ENCODE measurements at regions not wholly inside any gene's neighbourhood (a gene's known extent, or its start where the extent isn't known, plus 50 kb on each side); places are given as distances from the start of the nearest gene placed in this dataset.

DNA sequence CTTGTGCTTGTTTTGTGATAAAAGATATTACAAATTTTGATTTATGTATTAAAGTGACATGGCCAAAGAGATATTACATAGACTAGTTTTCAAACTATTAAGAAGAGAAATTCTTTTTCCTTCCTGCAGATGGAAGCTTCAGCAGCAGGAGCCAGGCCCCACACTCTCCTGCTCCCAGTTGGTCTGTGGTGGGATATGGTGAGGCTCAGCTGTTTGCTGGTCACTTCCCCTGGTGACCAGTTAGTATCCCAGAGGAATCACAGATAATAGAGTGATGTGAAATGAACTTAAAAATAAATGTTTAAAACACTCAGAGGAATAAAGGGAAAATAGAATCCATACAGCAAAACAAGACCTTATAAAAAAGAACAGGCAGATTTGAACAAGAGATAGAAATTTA lies 154.7 kb downstream of the KTN1 start:
- Mint-ChIP-seq H3K27ac (no peak overlapping the region), H3K9me3 (peaks cover 12% of the 10 kb centered on the region), H3K4me1 (peaks cover 16% of the 10 kb centered on the region), H3K27me3 (no peaks in the 10 kb centered on the region), H3K36me3 (ENCODE audit: low read depth) (no peaks in the 10 kb centered on the region), H3K4me3 (no peak overlapping the region)
- CTCF ChIA-PET: interaction anchor here (2.0 kb wide), 1 partner anchor 10 kb away, joined by 6 read pairs; no protein-coding TSS in a partner anchor
- DNase-seq: no peak
- POLR2A ChIA-PET: no interaction called here

DNA sequence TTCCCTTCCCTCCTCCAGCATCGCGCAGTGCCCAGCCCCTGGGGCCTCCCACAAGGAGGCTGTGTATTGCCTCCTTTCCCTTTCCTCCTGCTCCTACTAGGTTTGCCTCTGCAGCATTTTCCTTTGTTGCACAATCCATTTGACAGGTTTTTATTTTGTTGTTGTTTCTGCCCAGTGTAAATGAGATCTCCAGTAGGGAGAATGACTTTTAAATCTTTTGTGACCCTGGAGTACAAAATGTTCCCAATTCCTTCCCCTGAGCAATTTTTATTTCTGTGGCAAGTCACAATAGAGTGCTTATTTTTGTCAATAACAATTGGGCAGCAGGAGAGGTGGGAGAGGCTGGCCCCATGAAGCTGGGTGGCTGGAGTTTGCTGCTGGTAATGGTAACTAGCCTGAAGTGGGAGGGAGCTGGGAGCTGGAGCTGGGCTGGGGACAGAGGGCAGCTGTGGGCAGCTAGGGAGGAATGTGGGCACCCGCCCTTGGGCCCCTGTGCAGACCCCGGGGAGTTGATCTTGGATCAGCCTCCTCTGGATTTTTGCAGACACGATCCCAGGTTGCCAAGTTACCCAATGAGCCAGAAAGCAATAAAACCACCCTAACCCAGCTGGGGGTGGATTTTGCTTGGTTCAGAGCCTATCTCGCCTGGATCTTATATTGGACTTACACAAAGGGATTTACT lies 160.1 kb downstream of the KTN1 start:
- Mint-ChIP-seq H3K27me3 (no peaks in the 10 kb centered on the region), H3K27ac (no peak overlapping the region), H3K4me1 (peaks cover 2% of the 10 kb centered on the region), H3K36me3 (ENCODE audit: low read depth) (no peaks in the 10 kb centered on the region), H3K9me3 (peaks cover 12% of the 10 kb centered on the region), H3K4me3 (no peak overlapping the region)
- CTCF ChIA-PET: no interaction called here
- POLR2A ChIA-PET: no interaction called here
- DNase-seq: no peak

DNA sequence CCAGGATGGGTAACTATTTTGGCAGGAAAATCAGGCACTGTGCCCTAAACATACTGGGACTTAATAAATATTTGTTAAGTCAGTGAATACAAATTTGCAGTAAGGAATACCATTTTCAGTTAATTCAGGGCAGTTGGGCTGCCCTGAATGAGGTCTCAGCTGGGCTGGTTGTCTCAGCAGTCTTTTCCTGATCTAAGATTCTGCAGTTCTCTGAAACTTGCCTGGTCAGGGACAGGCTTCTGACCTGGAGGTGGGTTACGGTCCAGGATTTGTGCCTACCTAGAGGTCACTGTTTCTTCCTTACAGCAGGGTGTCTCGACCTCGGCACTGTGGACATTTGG lies 160.6 kb downstream of the KTN1 start:
- Mint-ChIP-seq H3K27me3 (no peaks in the 10 kb centered on the region), H3K4me3 (no peak overlapping the region), H3K27ac (no peak overlapping the region), H3K36me3 (ENCODE audit: low read depth) (no peaks in the 10 kb centered on the region), H3K9me3 (peaks cover 10% of the 10 kb centered on the region), H3K4me1 (peaks cover 2% of the 10 kb centered on the region)
- ChIA-PET POLR2A (no interaction called here), CTCF (no interaction called here)
- no peak for DNase-seq

DNA sequence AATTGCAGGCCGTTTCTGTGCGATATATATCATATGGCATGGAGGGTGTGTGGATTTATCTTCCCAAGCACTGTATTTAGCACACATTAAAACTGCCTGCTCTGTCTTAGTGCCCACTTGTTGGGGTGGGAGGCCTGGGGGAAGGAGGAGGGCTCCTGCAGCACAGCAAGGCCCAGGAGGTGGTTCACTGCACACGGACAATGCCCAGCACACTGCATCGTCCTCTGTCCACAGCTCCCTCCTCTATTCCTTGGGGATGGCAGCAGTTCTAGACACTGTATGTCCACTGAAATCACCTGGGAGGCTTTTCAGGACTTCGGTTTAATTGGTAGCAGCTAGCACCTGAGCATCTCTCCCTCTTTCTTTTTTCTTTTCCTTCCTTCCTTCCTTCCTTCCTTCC lies 161.2 kb downstream of the KTN1 start:
- H3K4me3 Mint-ChIP-seq: no peak overlapping the region
- POLR2A ChIA-PET: no interaction called here
- DNase-seq: no peak
- H3K9me3 Mint-ChIP-seq: peaks cover 6% of the 10 kb centered on the region
- no peaks in the 10 kb centered on the region for H3K4me1 Mint-ChIP-seq
- H3K36me3 Mint-ChIP-seq (ENCODE audit: low read depth): no peaks in the 10 kb centered on the region
- no peaks in the 10 kb centered on the region for H3K27me3 Mint-ChIP-seq
- H3K27ac Mint-ChIP-seq: no peak overlapping the region
- CTCF ChIA-PET: no interaction called here

DNA sequence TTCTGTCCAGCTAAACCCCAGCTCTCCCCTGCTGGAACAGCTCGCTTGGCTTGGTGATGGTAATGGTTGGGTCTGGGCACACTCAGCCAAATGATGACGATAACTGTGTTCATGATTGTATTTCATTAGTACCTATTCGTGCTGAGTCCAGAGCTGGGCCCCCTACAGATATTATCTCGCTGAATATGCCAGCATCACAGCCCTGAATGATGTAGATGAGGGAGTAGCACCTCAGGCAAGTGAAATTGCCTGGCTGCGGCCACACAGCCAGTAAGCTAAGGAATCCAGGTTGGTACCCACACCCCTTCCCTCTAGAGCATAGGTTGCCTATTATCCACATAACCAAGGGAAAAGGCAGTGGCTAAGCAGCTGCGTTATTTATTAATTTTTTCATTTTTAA lies 163.5 kb downstream of the KTN1 start:
- Mint-ChIP-seq H3K9me3 (no peaks in the 10 kb centered on the region), H3K36me3 (ENCODE audit: low read depth) (no peaks in the 10 kb centered on the region), H3K27me3 (no peaks in the 10 kb centered on the region), H3K4me1 (no peaks in the 10 kb centered on the region), H3K4me3 (no peak overlapping the region), H3K27ac (no peak overlapping the region)
- ChIA-PET CTCF (interaction anchor here (1.2 kb wide), 1 partner anchor 12 kb away, joined by 4 read pairs; no protein-coding TSS in a partner anchor), POLR2A (no interaction called here)
- DNase-seq: no peak

DNA sequence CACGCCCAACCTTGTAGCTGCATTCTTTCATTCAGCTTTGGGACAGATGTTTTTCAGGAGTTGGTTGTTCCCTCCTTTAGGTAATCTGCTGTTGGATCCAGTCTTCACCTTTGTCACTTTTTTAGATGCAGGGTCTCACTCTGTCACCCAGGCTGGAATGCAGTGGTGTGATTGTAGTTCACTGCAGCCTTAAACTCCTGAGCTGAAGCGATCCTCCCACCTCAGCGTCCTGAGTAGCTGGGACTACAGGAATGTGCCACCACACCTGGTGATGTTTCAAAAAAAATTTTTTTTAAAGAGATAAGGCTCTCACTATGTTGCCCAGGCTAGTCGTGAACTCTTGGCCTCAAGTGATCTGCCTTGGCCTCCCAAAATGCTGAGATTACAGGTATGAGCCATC lies 164.3 kb downstream of the KTN1 start:
- Mint-ChIP-seq H3K36me3 (ENCODE audit: low read depth) (no peaks in the 10 kb centered on the region), H3K9me3 (no peaks in the 10 kb centered on the region), H3K4me3 (no peak overlapping the region), H3K27ac (no peak overlapping the region), H3K4me1 (no peaks in the 10 kb centered on the region), H3K27me3 (no peaks in the 10 kb centered on the region)
- CTCF ChIA-PET: interaction anchor here (1.2 kb wide), 1 partner anchor 13 kb away, joined by 4 read pairs; no protein-coding TSS in a partner anchor
- POLR2A ChIA-PET: interaction anchor here (1.2 kb wide), 1 partner anchor 12 kb away, joined by 3 read pairs; no protein-coding TSS in a partner anchor
- DNase-seq: no peak

DNA sequence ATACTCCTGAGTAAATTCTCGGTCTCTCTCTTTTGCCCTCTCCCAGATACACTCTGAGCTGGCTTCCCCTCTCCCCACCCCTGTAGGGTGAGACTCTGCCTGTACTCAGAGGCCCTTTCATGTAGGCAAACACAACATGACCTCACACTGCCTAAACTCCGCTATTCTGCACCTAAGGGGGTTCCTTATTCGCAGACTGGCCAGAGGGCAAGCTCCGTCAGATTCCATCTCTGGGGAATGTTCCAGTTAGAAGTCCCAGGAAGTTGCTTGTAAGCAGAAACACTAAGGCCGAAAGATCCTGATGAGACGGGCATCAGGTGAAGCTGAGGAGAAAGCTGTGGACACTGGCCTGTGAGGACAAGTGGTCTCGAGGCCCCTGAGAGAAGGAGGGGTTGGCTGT lies 165.9 kb downstream of the KTN1 start:
- DNase-seq: no peak
- ChIA-PET POLR2A (no interaction called here), CTCF (no interaction called here)
- Mint-ChIP-seq H3K27ac (no peak overlapping the region), H3K4me1 (no peaks in the 10 kb centered on the region), H3K36me3 (ENCODE audit: low read depth) (no peaks in the 10 kb centered on the region), H3K9me3 (no peaks in the 10 kb centered on the region), H3K27me3 (no peaks in the 10 kb centered on the region), H3K4me3 (no peak overlapping the region)

DNA sequence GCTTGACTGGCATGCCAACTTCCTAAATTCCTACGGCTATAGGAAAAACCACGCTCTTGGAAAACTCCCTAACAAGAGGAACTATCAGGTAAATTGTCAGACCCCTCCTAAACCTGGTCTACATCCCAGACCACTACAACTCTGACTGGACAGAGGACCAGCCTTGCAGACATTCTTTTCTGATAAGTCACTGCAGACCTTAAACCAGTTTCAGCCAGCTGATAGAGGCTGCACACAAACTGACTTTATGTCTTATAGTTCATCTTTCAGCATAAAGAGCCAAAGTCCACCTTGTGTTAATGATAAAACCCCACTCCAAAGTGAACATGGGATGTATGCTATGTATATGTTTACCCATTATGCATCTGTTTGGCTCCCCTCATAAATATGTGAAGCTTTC lies 166.6 kb downstream of the KTN1 start:
- Mint-ChIP-seq H3K4me1 (no peaks in the 10 kb centered on the region), H3K36me3 (ENCODE audit: low read depth) (no peaks in the 10 kb centered on the region), H3K27me3 (no peaks in the 10 kb centered on the region), H3K4me3 (no peak overlapping the region), H3K27ac (no peak overlapping the region), H3K9me3 (no peaks in the 10 kb centered on the region)
- CTCF ChIA-PET: no interaction called here
- no peak for DNase-seq
- POLR2A ChIA-PET: no interaction called here

DNA sequence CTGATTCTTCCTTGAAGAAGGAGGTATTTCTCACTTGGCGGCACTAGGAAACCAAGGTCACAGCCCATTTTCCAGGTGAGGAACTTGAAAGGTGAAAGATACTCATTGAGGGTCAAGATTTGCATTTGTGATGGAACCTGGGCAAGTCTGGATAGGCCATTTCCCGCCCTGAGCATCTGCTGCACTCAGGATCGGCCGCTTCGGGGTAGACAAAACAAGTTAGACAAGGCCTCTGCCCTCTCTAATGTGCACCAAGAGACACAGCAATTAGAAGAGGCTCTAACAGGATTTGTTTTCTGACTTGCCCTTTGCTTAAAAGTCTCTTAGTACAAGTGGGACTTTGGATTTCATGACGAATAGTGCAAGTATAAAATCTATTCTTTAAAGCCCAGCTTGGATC lies 167.2 kb downstream of the KTN1 start:
- no peak for DNase-seq
- Mint-ChIP-seq H3K36me3 (ENCODE audit: low read depth) (no peaks in the 10 kb centered on the region), H3K4me3 (no peak overlapping the region), H3K27me3 (no peaks in the 10 kb centered on the region), H3K27ac (no peak overlapping the region), H3K9me3 (no peaks in the 10 kb centered on the region), H3K4me1 (no peaks in the 10 kb centered on the region)
- CTCF ChIA-PET: interaction anchor here (0.6 kb wide), 1 partner anchor 1351 kb away, joined by 3 read pairs; no protein-coding TSS in a partner anchor
- POLR2A ChIA-PET: no interaction called here

DNA sequence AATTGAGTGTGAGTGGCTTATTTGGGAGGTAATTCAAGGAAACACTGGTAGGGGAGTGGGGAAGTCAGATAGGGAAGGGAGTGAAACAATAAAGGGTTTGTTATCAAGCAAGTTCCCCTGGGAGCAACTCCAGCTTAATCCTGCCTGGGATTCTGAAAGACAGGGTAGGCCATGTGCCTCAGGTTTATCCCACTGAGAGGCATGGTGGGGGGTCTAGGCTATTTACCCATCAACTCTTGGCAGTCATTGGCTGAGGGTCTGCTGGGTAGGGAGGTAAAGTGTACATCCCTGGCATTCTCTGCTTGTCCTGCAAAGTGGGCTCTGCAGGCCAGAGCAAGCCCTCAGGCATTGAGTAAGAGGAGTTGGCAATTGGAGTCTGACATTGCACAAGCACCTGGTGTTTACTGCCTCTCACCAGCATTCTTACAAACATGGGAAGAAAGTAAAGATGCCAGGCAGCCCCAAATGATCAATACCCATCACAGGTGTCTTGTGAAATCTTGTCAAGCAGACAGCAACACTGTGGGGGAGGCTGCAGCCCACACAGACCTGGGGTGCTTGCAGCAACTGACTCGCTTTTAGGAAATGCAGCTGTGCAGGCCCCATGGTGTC lies 169.3 kb downstream of the KTN1 start:
- ChIA-PET CTCF (no interaction called here), POLR2A (no interaction called here)
- Mint-ChIP-seq H3K27me3 (no peaks in the 10 kb centered on the region), H3K4me3 (no peak overlapping the region), H3K4me1 (peaks cover 2% of the 10 kb centered on the region), H3K27ac (no peak overlapping the region), H3K9me3 (no peaks in the 10 kb centered on the region), H3K36me3 (ENCODE audit: low read depth) (no peaks in the 10 kb centered on the region)
- DNase-seq: no peak

DNA sequence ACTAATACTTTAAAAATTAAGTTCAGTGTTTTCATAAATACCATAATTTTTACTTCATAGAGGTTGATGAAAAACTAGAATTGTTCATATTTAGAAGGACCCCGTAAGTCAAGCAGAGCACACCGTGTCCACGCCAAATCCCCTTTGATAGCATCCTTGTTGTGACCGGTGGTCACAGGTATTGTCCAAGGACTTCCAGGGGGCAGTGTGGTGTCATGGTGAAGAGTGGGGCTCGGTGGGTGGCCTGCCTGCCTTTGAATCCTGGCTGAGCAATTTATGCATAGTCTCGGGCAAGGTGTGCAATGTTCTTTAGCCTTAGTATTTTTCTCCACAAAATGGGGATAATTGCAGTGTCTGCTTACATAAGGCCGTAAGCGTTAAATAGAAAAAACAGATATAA lies 169.9 kb downstream of the KTN1 start:
- H3K4me3 Mint-ChIP-seq: no peak overlapping the region
- no peaks in the 10 kb centered on the region for H3K9me3 Mint-ChIP-seq
- ChIA-PET CTCF (no interaction called here), POLR2A (no interaction called here)
- no peaks in the 10 kb centered on the region for H3K36me3 Mint-ChIP-seq (ENCODE audit: low read depth)
- no peak for DNase-seq
- no peaks in the 10 kb centered on the region for H3K27me3 Mint-ChIP-seq
- no peak overlapping the region for H3K27ac Mint-ChIP-seq
- peaks cover 2% of the 10 kb centered on the region for H3K4me1 Mint-ChIP-seq

DNA sequence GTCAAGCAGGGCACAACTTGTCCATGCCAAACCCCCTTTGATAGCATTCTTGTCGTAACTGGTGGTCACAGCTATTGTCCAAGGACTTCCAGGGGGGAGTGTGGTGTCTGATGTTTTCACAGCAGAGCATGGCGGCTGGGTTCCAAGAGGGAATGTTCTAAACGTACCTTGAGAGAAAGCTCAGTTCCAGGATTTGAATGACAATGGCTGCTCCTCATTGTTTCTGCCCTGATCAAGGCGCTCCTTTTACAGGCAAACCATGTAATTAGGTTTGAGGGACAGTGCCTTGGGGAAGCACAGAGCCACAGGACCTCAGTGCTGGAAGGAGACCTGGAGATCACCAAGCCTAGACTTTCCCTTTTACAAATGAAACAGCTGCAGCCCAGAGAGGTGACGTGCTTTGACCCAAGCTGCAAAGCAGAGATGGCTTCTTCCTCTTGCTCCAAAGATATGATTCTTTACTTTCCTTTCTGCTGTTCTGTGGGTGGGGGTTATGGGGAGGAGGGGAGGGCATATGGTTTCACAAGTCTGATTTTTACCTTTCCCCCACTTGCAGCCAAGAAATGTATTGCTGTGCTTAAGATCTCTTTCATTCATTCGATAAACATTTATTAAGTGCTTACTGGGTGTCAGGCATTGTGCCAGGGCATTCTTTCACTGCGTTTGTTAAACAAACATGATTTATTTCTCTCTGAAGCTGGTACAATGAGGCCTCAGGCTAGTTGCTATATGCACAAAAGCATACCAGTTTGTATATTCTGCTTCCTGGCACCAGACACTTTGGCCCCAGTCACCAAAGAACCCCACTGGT lies 172.8 kb downstream of the KTN1 start:
- Mint-ChIP-seq H3K9me3 (no peaks in the 10 kb centered on the region), H3K36me3 (ENCODE audit: low read depth) (no peaks in the 10 kb centered on the region), H3K27ac (no peak overlapping the region), H3K4me3 (no peak overlapping the region), H3K4me1 (peaks cover 6% of the 10 kb centered on the region), H3K27me3 (no peaks in the 10 kb centered on the region)
- CTCF ChIA-PET: no interaction called here
- no peak for DNase-seq
- POLR2A ChIA-PET: interaction anchor here (1.0 kb wide), 1 partner anchor 54 kb away, joined by 3 read pairs; no protein-coding TSS in a partner anchor

DNA sequence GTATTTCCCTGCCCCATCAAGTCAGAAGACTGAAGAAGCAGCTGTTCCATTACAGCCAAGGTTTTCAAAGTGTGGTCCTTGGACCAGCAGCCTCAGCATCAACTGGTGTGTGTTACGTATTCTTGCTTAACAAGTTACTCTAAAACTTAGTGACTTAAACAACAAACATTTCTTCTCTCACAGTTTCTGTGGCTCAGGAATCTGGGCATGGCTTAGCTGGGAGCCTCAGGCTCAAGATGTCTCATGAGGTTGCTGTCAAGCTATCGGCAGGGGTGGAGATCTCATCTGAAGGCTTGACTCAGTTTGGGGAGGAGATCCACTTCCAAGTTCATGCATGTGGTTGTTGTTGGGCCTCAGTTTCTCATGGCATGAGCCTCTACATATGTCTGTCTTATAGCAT lies 174.5 kb downstream of the KTN1 start:
- Mint-ChIP-seq H3K9me3 (no peaks in the 10 kb centered on the region), H3K27me3 (no peaks in the 10 kb centered on the region), H3K27ac (no peak overlapping the region)

DNA sequence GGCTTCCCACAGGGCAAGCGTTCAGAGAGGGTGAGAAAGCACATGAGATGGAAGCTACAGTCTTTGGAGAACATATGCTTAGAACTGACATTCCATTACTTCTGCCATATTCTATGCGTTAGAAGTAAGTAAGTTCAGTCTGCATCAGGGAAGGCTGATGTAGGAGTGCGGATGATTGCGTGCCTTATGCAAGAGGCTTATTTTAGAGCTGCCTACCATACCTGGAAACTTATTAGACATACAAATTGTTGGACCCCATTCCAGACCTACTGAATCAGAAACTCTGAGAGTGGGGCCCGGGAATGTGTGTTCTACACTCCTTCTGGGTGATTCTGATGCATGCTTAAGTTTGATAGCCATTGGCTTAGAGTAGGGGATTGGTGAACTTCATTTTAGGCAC lies 174.9 kb downstream of the KTN1 start:
- Mint-ChIP-seq H3K27ac (no peak overlapping the region), H3K27me3 (no peaks in the 10 kb centered on the region)

More for the DNA sequence above, 174.5 kb downstream of the KTN1 start:
- POLR2A ChIA-PET: no interaction called here
- Mint-ChIP-seq H3K4me3 (no peak overlapping the region), H3K36me3 (ENCODE audit: low read depth) (no peaks in the 10 kb centered on the region), H3K4me1 (peaks cover 6% of the 10 kb centered on the region)
- CTCF ChIA-PET: no interaction called here
- DNase-seq: no peak

More for the DNA sequence above, 174.9 kb downstream of the KTN1 start:
- Mint-ChIP-seq H3K36me3 (ENCODE audit: low read depth) (no peaks in the 10 kb centered on the region), H3K9me3 (no peaks in the 10 kb centered on the region), H3K4me3 (no peak overlapping the region), H3K4me1 (peaks cover 6% of the 10 kb centered on the region)
- DNase-seq: no peak
- ChIA-PET CTCF (no interaction called here), POLR2A (no interaction called here)
